GM10266 (cell line): ENCODE measurements at regions not wholly inside any gene's neighbourhood (a gene's known extent, or its start where the extent isn't known, plus 50 kb on each side); places are given as distances from the start of the nearest gene placed in this dataset.

Experiments
- DNase-seq: peaks from one replicate; pipeline ENCODE4 v3.0.0; 2012; ENCODE audit errors: extremely low spot score
- TF ChIP-seq, protein P1 (sequence below): IDR thresholded peaks from 2 replicates; pipeline ENCODE4 v1.5.1; 2012; ENCODE audit warnings: mild to moderate bottlenecking, low read depth; ENCODE audit not compliant: control insufficient read depth, insufficient read depth; ENCODE audit errors: missing control alignments

DNA sequence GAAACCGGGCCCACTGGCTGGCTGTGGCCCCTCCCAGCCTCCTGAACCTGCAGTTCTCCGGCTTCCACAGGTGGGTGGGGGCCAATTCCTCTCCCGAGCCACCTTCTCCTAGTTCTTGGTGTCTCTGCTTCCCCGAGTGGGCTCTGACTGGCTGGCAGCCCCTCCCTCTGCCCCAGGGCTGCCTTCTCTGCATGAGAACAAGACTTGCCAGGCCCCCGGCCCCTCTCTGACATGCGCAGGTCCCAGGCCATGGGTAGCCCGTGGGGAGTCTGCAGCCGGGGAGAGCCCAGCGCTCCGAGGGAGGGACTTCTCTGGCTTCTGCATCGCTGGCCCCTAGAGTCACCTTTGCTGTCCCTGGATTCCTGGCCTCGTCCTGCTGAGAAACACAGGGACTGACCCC lies 421.7 kb downstream of the IRX2 start:
- TF ChIP-seq, protein P1, sequence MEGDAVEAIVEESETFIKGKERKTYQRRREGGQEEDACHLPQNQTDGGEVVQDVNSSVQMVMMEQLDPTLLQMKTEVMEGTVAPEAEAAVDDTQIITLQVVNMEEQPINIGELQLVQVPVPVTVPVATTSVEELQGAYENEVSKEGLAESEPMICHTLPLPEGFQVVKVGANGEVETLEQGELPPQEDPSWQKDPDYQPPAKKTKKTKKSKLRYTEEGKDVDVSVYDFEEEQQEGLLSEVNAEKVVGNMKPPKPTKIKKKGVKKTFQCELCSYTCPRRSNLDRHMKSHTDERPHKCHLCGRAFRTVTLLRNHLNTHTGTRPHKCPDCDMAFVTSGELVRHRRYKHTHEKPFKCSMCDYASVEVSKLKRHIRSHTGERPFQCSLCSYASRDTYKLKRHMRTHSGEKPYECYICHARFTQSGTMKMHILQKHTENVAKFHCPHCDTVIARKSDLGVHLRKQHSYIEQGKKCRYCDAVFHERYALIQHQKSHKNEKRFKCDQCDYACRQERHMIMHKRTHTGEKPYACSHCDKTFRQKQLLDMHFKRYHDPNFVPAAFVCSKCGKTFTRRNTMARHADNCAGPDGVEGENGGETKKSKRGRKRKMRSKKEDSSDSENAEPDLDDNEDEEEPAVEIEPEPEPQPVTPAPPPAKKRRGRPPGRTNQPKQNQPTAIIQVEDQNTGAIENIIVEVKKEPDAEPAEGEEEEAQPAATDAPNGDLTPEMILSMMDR: no peak
- DNase-seq: no peak

GRCh38 chr5:2326601-2327000 lies 424.9 kb downstream of the IRX2 start:
- TF ChIP-seq, protein P1: no peak
- no peak for DNase-seq

GRCh38 chr5:2324788-2325187 lies 426.7 kb downstream of the IRX2 start:
- TF ChIP-seq, protein P1: no peak
- no peak for DNase-seq

DNA sequence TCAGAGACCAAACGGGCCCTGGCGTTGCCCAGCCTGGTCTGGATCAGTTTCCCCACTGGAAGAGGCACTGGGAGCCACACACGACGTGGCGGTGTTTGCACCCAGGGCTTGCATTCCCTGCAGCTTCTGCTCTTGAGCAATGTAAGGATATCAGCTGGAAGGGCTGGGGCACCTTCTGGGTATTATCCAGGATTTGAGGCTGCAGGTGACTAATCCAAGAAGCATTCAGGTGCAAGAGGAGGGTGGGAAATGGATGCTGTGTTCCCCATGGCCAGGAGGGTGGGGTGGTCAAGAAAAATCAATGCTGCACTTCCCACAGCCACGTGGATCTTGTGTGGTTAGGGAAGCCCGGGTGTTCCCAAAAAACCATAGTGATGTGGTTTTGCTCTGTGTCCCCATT lies 430.9 kb downstream of the IRX2 start:
- no peak for DNase-seq
- TF ChIP-seq, protein P1: no peak

GRCh38 chr5:2317540-2317939 lies 433.9 kb downstream of the IRX2 start:
- TF ChIP-seq, protein P1: no peak
- DNase-seq: no peak

DNA sequence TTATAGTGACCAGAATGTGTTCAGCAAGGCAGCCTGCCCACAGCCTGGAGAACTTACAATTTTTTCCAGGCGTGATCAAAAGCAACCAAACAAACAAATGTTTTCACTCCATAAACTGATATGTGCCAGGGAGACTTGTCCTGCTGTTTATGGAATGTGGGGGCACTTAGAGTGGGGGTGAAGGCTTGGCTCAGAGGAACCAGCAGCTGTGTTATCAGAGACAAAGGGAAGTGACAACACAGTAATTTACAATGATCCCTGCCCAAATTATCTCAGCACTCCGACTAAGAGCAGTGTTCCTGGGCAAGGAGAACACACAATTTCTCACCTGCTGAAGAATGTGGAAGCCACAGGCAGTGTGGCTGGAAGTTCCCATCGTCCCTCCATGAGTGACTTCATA lies 429.1 kb upstream of the IRX4 start:
- no peak for DNase-seq
- TF ChIP-seq, protein P1: no peak

GRCh38 chr5:2310946-2311345 lies 428.2 kb upstream of the IRX4 start:
- no peak for DNase-seq
- TF ChIP-seq, protein P1: no peak
